H1 (cell line): ENCODE measurements at regions not wholly inside any gene's neighbourhood (a gene's known extent, or its start where the extent isn't known, plus 50 kb on each side); places are given as distances from the start of the nearest gene placed in this dataset.

Source experiments
- CTCF ChIP-seq, 3 experiments: IDR thresholded peaks; 1 replicate in 2 of 3; 2 replicates in 1 of 3; pipeline versions ENCODE4 v1.5.1 to v1.6.1; 2011; ENCODE audit warnings: low read length in 3 of 3, mild to moderate bottlenecking in 3 of 3, inconsistent platforms in 2 of 3, low read depth in 1 of 3, moderate library complexity in 1 of 3; ENCODE audit not compliant: insufficient read depth in 1 of 3; ENCODE audit errors: control extremely low read depth in 1 of 3
- HDAC2 ChIP-seq, 2 experiments: fragments of 300-600 bp in 1 of 2; sonication (generic) in 1 of 2; IDR thresholded peaks; 2 replicates each; pipeline ENCODE4 v1.6.1; 2011 to 2012; ENCODE audit warnings: low read depth in 2 of 2, low read length in 2 of 2, mild to moderate bottlenecking in 2 of 2, moderate library complexity in 2 of 2, borderline replicate concordance in 1 of 2, inconsistent platforms in 1 of 2
- HDAC6 ChIP-seq: IDR thresholded peaks from one replicate; pipeline ENCODE4 v1.7.1; 2012; ENCODE audit warnings: low read depth, mild to moderate bottlenecking, inconsistent platforms, low read length, moderate library complexity
- MAFK ChIP-seq: IDR thresholded peaks from 2 replicates; pipeline ENCODE4 v1.6.1; 2012; ENCODE audit warnings: low read depth, mild to moderate bottlenecking, improper control_type of control experiment, low read length
- MAX ChIP-seq: IDR thresholded peaks from 2 replicates; pipeline ENCODE4 v1.6.1; 2012; ENCODE audit warnings: inconsistent platforms
- RAD21 ChIP-seq, 2 experiments: IDR thresholded peaks in 1 of 2; conservative IDR thresholded peaks in 1 of 2; 2 replicates each; pipeline ENCODE4 v1.6.1; 2011; ENCODE audit warnings: low read depth in 2 of 2, low read length in 2 of 2, improper control_type of control experiment in 1 of 2, inconsistent platforms in 1 of 2, mild to moderate bottlenecking in 1 of 2, moderate library complexity in 1 of 2
- SIN3A ChIP-seq, 2 experiments: IDR thresholded peaks in 1 of 2; conservative IDR thresholded peaks in 1 of 2; 2 replicates each; pipeline ENCODE4 v1.6.1; 2011 to 2012; ENCODE audit warnings: low read length in 2 of 2, improper control_type of control experiment in 1 of 2, low read depth in 1 of 2, mild to moderate bottlenecking in 1 of 2
- USF2 ChIP-seq: IDR thresholded peaks from 2 replicates; pipeline ENCODE4 v1.6.1; 2011; ENCODE audit warnings: low read length, improper control_type of control experiment

- TF ChIP-seq SIN3A (conservative IDR thresholded peaks at IDR 0.05 in 1 of 2, IDR thresholded peaks at IDR 0.05 in 1 of 2; ENCODE audit: low read depth in 1 of 2, low read length in 2 of 2) (no peak), CTCF (IDR thresholded peaks at IDR 0.05; ENCODE audit: control extremely low read depth in 1 of 3, insufficient read depth in 1 of 3, low read depth in 1 of 3, low read length in 3 of 3) (no peak), HDAC2 (IDR thresholded peaks at IDR 0.05; ENCODE audit: borderline replicate concordance in 1 of 2, low read depth in 2 of 2, low read length in 2 of 2) (no peak), MAFK (no peak), HDAC6 (no peak), USF2 (no peak), MAX (no peak), RAD21 (IDR thresholded peaks at IDR 0.05 in 1 of 2, conservative IDR thresholded peaks at IDR 0.05 in 1 of 2; ENCODE audit: low read depth in 2 of 2, low read length in 2 of 2) (no peak)
Measured at GRCh38 chr3:61450866-61451265, 110.5 kb upstream of the PTPRG start.
